ENCODE measurements at regions not wholly inside any gene's neighbourhood (a gene's known extent, or its start where the extent isn't known, plus 50 kb on each side); places are given as distances from the start of the nearest gene placed in this dataset.

GRCh38 chr6:44629636-44630035 lies 242.1 kb downstream of the CDC5L start:
- TF ChIP-seq, protein P1, sequence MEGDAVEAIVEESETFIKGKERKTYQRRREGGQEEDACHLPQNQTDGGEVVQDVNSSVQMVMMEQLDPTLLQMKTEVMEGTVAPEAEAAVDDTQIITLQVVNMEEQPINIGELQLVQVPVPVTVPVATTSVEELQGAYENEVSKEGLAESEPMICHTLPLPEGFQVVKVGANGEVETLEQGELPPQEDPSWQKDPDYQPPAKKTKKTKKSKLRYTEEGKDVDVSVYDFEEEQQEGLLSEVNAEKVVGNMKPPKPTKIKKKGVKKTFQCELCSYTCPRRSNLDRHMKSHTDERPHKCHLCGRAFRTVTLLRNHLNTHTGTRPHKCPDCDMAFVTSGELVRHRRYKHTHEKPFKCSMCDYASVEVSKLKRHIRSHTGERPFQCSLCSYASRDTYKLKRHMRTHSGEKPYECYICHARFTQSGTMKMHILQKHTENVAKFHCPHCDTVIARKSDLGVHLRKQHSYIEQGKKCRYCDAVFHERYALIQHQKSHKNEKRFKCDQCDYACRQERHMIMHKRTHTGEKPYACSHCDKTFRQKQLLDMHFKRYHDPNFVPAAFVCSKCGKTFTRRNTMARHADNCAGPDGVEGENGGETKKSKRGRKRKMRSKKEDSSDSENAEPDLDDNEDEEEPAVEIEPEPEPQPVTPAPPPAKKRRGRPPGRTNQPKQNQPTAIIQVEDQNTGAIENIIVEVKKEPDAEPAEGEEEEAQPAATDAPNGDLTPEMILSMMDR (IDR thresholded peaks at IDR 0.05; ENCODE audit: unreplicated experiment), result no peak
- no peaks in the 10 kb centered on the region for H3K36me3 Mint-ChIP-seq (ENCODE audit: insufficient read depth)
- peaks cover 8% of the 10 kb centered on the region for H3K27me3 Mint-ChIP-seq
- no peak for DNase-seq (ENCODE audit: low spot score, unreplicated experiment)
- H3K9me3 Mint-ChIP-seq (ENCODE audit: low read depth), result no peaks in the 10 kb centered on the region
- no peak overlapping the region for H3K4me3 Mint-ChIP-seq (ENCODE audit: low read depth)
- H3K4me1 Mint-ChIP-seq (ENCODE audit: low read depth), result peaks cover 22% of the 10 kb centered on the region
- H3K27ac Mint-ChIP-seq, result no peak overlapping the region

DNA sequence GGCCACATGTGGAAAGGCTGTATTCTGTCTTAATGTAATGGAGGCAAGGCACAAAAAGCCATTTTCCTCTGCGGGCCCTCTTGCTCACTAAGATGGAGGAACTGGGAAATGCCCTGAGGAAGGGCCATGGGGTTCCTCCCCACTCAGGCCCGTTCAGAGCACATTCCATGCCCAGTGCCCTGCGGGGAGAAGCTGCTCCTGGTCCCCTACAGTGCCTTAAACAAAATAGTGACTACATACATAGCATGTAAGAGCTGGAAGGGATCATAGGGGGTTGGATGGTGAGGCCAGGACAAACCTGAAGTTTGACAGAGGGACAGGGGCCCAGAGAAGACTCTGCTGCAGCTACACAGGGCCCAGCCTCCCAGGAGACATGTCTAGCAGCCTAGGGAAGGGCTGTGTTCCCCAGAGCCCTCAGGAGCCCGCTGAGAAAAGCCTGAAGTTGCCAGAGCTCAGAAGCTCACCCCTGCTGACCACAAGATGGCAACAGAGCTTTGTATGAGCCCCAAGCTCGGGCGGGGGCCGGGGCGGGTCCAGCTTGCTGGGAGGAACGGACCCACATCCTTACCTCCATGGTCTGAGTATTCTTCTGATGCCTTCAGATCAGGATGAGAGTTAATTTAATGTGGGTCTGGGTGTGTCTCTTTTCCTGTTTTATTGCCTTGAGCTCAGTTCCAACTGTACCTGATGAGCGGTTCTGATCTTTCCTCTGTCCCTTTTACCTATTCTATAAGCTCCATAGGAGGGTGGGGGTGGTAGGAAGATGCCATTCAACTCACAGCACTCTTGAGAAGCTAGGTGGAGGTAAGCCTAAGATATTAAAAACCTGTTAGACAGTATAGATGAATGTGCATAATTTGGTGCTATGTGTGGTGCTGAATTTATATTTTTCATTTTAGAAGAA lies 242.9 kb downstream of the CDC5L start:
- TF ChIP-seq, protein P1 (IDR thresholded peaks at IDR 0.05; ENCODE audit: unreplicated experiment), result peak; percentile 69
- H3K9me3 Mint-ChIP-seq (ENCODE audit: low read depth), result no peaks in the 10 kb centered on the region
- peak overlapping the region; percentile 17 for H3K27ac Mint-ChIP-seq
- DNase-seq (ENCODE audit: low spot score, unreplicated experiment), result peak; percentile 18
- no peaks in the 10 kb centered on the region for H3K36me3 Mint-ChIP-seq (ENCODE audit: insufficient read depth)
- peaks cover 22% of the 10 kb centered on the region for H3K4me1 Mint-ChIP-seq (ENCODE audit: low read depth)
- H3K4me3 Mint-ChIP-seq (ENCODE audit: low read depth), result no peak overlapping the region
- peaks cover 8% of the 10 kb centered on the region for H3K27me3 Mint-ChIP-seq

GRCh38 chr6:44631968-44632367 lies 244.5 kb downstream of the CDC5L start:
- Mint-ChIP-seq H3K36me3 (ENCODE audit: insufficient read depth) (no peaks in the 10 kb centered on the region), H3K27ac (no peak overlapping the region), H3K27me3 (peaks cover 7% of the 10 kb centered on the region), H3K9me3 (ENCODE audit: low read depth) (no peaks in the 10 kb centered on the region), H3K4me3 (ENCODE audit: low read depth) (no peak overlapping the region), H3K4me1 (ENCODE audit: low read depth) (peaks cover 10% of the 10 kb centered on the region)
- TF ChIP-seq, protein P1 (IDR thresholded peaks at IDR 0.05; ENCODE audit: unreplicated experiment), result no peak
- DNase-seq (ENCODE audit: low spot score, unreplicated experiment), result no peak

DNA sequence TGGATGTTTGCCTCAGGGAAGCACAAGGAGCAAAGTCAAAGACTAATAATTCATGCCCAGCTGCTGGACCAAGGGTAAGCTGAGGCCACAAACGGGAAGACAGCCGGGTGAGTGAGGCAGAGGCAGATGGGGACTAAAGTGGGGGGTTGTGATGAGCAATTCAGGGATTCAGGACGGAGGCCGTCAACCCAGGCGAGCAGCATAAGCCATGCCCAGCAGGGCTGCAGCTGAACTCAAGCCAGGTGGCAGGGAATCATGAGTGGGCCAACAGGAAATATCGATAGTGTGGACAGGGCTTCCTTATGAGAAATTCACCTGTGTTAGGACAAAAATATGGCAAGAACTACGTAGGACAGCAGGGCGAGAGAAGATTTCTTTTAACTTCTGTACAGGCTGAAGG lies 246.8 kb downstream of the CDC5L start:
- H3K27ac Mint-ChIP-seq, result no peak overlapping the region
- H3K4me3 Mint-ChIP-seq (ENCODE audit: low read depth), result no peak overlapping the region

DNA sequence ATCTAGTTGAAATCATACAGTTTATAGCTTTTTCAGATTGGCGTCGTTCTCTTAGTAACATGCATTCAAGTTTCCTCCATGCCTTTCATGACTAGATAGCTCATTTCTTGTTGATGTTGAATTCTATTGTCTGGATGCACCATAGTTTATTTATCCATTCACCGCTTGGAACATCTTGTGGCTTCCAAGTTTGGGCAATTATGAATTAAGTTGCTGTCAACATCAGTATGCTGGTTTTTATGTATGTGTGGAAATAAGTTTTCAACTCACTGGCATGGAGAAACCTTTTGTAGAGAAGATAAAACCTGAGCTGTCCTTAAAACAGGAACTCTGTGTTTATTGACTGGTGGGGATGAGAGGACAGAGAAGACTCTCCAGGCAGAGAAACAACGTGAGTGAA lies 248.0 kb downstream of the CDC5L start:
- Mint-ChIP-seq H3K27me3 (peaks cover 7% of the 10 kb centered on the region), H3K4me3 (ENCODE audit: low read depth) (no peak overlapping the region), H3K27ac (no peak overlapping the region), H3K36me3 (ENCODE audit: insufficient read depth) (no peaks in the 10 kb centered on the region), H3K4me1 (ENCODE audit: low read depth) (peaks cover 5% of the 10 kb centered on the region), H3K9me3 (ENCODE audit: low read depth) (no peaks in the 10 kb centered on the region)
- DNase-seq (ENCODE audit: low spot score, unreplicated experiment), result no peak
- TF ChIP-seq, protein P1 (IDR thresholded peaks at IDR 0.05; ENCODE audit: unreplicated experiment), result no peak

More for the DNA sequence above, 246.8 kb downstream of the CDC5L start:
- TF ChIP-seq, protein P1 (IDR thresholded peaks at IDR 0.05; ENCODE audit: unreplicated experiment), result no peak
- Mint-ChIP-seq H3K4me1 (ENCODE audit: low read depth) (peaks cover 5% of the 10 kb centered on the region), H3K9me3 (ENCODE audit: low read depth) (no peaks in the 10 kb centered on the region), H3K27me3 (peaks cover 7% of the 10 kb centered on the region), H3K36me3 (ENCODE audit: insufficient read depth) (no peaks in the 10 kb centered on the region)
- DNase-seq (ENCODE audit: low spot score, unreplicated experiment), result no peak
